ENCODE measurements at regions not wholly inside any gene's neighbourhood (a gene's known extent, or its start where the extent isn't known, plus 50 kb on each side); places are given as distances from the start of the nearest gene placed in this dataset.

- no peak for DNase-seq (ENCODE audit: low read depth, low spot score)
- no peaks in the 10 kb centered on the region for H3K9me3 ChIP-seq (ENCODE audit: control insufficient read depth, insufficient read depth, low read length)
- WGBS (ENCODE audit: insufficient coverage, insufficient read length): no CpG with 5 or more reads among the region's 1 CpG
These were observed 1203.3 kb upstream of the CELF2 start for GRCh38 chr10:9814285-9814864.

GRCh38 chr10:9819756-9820494 is 1197.7 kb upstream of the CELF2 start:
- Histone ChIP-seq H3K36me3 (ENCODE audit: control insufficient read depth, insufficient read depth, low read length) (no peaks in the 10 kb centered on the region), H3K4me1 (ENCODE audit: control insufficient read depth, insufficient read depth, low read length) (0 out of 2 replicates have a peak, but pooled peaks cover 2% of the 10 kb centered on the region), H3K9me3 (ENCODE audit: control insufficient read depth, insufficient read depth, low read length) (no peaks in the 10 kb centered on the region), H3K27ac (ENCODE audit: low read length) (no peak overlapping the region), H3K27me3 (ENCODE audit: control insufficient read depth, insufficient read depth, low read length) (no peaks in the 10 kb centered on the region), H3K4me3 (ENCODE audit: low read length) (no peak overlapping the region)
- DNase-seq (ENCODE audit: low read depth, low spot score): no peak
- WGBS (ENCODE audit: insufficient coverage, insufficient read length): no CpG with 5 or more reads among the region's 4 CpGs

More at GRCh38 chr10:9814285-9814864, 1203.3 kb upstream of the CELF2 start:
- H3K4me3 ChIP-seq (ENCODE audit: low read length): no peak overlapping the region
- no peaks in the 10 kb centered on the region for H3K27me3 ChIP-seq (ENCODE audit: control insufficient read depth, insufficient read depth, low read length)
- no peaks in the 10 kb centered on the region for H3K4me1 ChIP-seq (ENCODE audit: control insufficient read depth, insufficient read depth, low read length)
- H3K36me3 ChIP-seq (ENCODE audit: control insufficient read depth, insufficient read depth, low read length): no peaks in the 10 kb centered on the region
- H3K27ac ChIP-seq (ENCODE audit: low read length): no peak overlapping the region

GRCh38 chr10:9823268-9823930 is 1194.3 kb upstream of the CELF2 start:
- no peaks in the 10 kb centered on the region for H3K9me3 ChIP-seq (ENCODE audit: control insufficient read depth, insufficient read depth, low read length)
- H3K27ac ChIP-seq (ENCODE audit: low read length): no peak overlapping the region
- 100% methylated on average over 1 of the region's 1 CpG for WGBS (ENCODE audit: insufficient coverage, insufficient read length)
- H3K4me1 ChIP-seq (ENCODE audit: control insufficient read depth, insufficient read depth, low read length): peaks cover 2% of the 10 kb centered on the region; the same call in 1 of the 2 replicates
- H3K27me3 ChIP-seq (ENCODE audit: control insufficient read depth, insufficient read depth, low read length): no peaks in the 10 kb centered on the region
- H3K4me3 ChIP-seq (ENCODE audit: low read length): no peak overlapping the region
- no peak for DNase-seq (ENCODE audit: low read depth, low spot score)
- H3K36me3 ChIP-seq (ENCODE audit: control insufficient read depth, insufficient read depth, low read length): no peaks in the 10 kb centered on the region

GRCh38 chr10:9824631-9825071 is 1193.0 kb upstream of the CELF2 start:
- Histone ChIP-seq H3K9me3 (ENCODE audit: control insufficient read depth, insufficient read depth, low read length) (no peaks in the 10 kb centered on the region), H3K4me1 (ENCODE audit: control insufficient read depth, insufficient read depth, low read length) (peaks cover 2% of the 10 kb centered on the region; the same call in 1 of the 2 replicates), H3K27ac (ENCODE audit: low read length) (no peak overlapping the region), H3K27me3 (ENCODE audit: control insufficient read depth, insufficient read depth, low read length) (no peaks in the 10 kb centered on the region), H3K36me3 (ENCODE audit: control insufficient read depth, insufficient read depth, low read length) (no peaks in the 10 kb centered on the region), H3K4me3 (ENCODE audit: low read length) (no peak overlapping the region)
- no peak for DNase-seq (ENCODE audit: low read depth, low spot score)
- WGBS (ENCODE audit: insufficient coverage, insufficient read length): no CpG with 5 or more reads among the region's 5 CpGs

- peaks cover 2% of the 10 kb centered on the region; the same call in 1 of the 2 replicates for H3K4me1 ChIP-seq (ENCODE audit: control insufficient read depth, insufficient read depth, low read length)
- WGBS (ENCODE audit: insufficient coverage, insufficient read length): no CpG with 5 or more reads among the region's 8 CpGs
- no peaks in the 10 kb centered on the region for H3K27me3 ChIP-seq (ENCODE audit: control insufficient read depth, insufficient read depth, low read length)
- no peak overlapping the region for H3K27ac ChIP-seq (ENCODE audit: low read length)
- H3K36me3 ChIP-seq (ENCODE audit: control insufficient read depth, insufficient read depth, low read length): no peaks in the 10 kb centered on the region
- no peak for DNase-seq (ENCODE audit: low read depth, low spot score)
- H3K4me3 ChIP-seq (ENCODE audit: low read length): no peak overlapping the region
- no peaks in the 10 kb centered on the region for H3K9me3 ChIP-seq (ENCODE audit: control insufficient read depth, insufficient read depth, low read length)
These were observed 1192.1 kb upstream of the CELF2 start for GRCh38 chr10:9825491-9826018.

- 100% methylated on average over 1 of the region's 4 CpGs for WGBS (ENCODE audit: insufficient coverage, insufficient read length)
- Histone ChIP-seq H3K9me3 (ENCODE audit: control insufficient read depth, insufficient read depth, low read length) (no peaks in the 10 kb centered on the region), H3K27me3 (ENCODE audit: control insufficient read depth, insufficient read depth, low read length) (no peaks in the 10 kb centered on the region), H3K4me3 (ENCODE audit: low read length) (no peak overlapping the region), H3K27ac (ENCODE audit: low read length) (no peak overlapping the region), H3K36me3 (ENCODE audit: control insufficient read depth, insufficient read depth, low read length) (no peaks in the 10 kb centered on the region), H3K4me1 (ENCODE audit: control insufficient read depth, insufficient read depth, low read length) (peaks cover 2% of the 10 kb centered on the region; the same call in 1 of the 2 replicates)
- no peak for DNase-seq (ENCODE audit: low read depth, low spot score)
These were observed 1189.6 kb upstream of the CELF2 start for GRCh38 chr10:9828110-9828509.

- no peaks in the 10 kb centered on the region for H3K36me3 ChIP-seq (ENCODE audit: control insufficient read depth, insufficient read depth, low read length)
- no peaks in the 10 kb centered on the region for H3K9me3 ChIP-seq (ENCODE audit: control insufficient read depth, insufficient read depth, low read length)
- H3K27ac ChIP-seq (ENCODE audit: low read length): no peak overlapping the region
- H3K27me3 ChIP-seq (ENCODE audit: control insufficient read depth, insufficient read depth, low read length): no peaks in the 10 kb centered on the region
- no peak overlapping the region for H3K4me3 ChIP-seq (ENCODE audit: low read length)
- WGBS (ENCODE audit: insufficient coverage, insufficient read length): no CpG with 5 or more reads among the region's 3 CpGs
- no peaks in the 10 kb centered on the region for H3K4me1 ChIP-seq (ENCODE audit: control insufficient read depth, insufficient read depth, low read length)
- DNase-seq (ENCODE audit: low read depth, low spot score): no peak
These were observed 1183.7 kb upstream of the CELF2 start for GRCh38 chr10:9833942-9834341.

- DNase-seq (ENCODE audit: low read depth, low spot score): no peak
- H3K36me3 ChIP-seq (ENCODE audit: control insufficient read depth, insufficient read depth, low read length): no peaks in the 10 kb centered on the region
- no peaks in the 10 kb centered on the region for H3K27me3 ChIP-seq (ENCODE audit: control insufficient read depth, insufficient read depth, low read length)
- no peaks in the 10 kb centered on the region for H3K4me1 ChIP-seq (ENCODE audit: control insufficient read depth, insufficient read depth, low read length)
- H3K4me3 ChIP-seq (ENCODE audit: low read length): no peak overlapping the region
- H3K9me3 ChIP-seq (ENCODE audit: control insufficient read depth, insufficient read depth, low read length): no peaks in the 10 kb centered on the region
- no CpG with 5 or more reads among the region's 1 CpG for WGBS (ENCODE audit: insufficient coverage, insufficient read length)
- no peak overlapping the region for H3K27ac ChIP-seq (ENCODE audit: low read length)
These were observed 1183.2 kb upstream of the CELF2 start for GRCh38 chr10:9834434-9834833.

GRCh38 chr10:9845075-9845474 is 1172.6 kb upstream of the CELF2 start:
- H3K27ac ChIP-seq (ENCODE audit: low read length): no peak overlapping the region
- H3K27me3 ChIP-seq (ENCODE audit: control insufficient read depth, insufficient read depth, low read length): no peaks in the 10 kb centered on the region
- H3K9me3 ChIP-seq (ENCODE audit: control insufficient read depth, insufficient read depth, low read length): no peaks in the 10 kb centered on the region
- no peaks in the 10 kb centered on the region for H3K36me3 ChIP-seq (ENCODE audit: control insufficient read depth, insufficient read depth, low read length)
- no peak overlapping the region for H3K4me3 ChIP-seq (ENCODE audit: low read length)
- H3K4me1 ChIP-seq (ENCODE audit: control insufficient read depth, insufficient read depth, low read length): no peaks in the 10 kb centered on the region
- DNase-seq (ENCODE audit: low read depth, low spot score): no peak

- H3K27ac ChIP-seq (ENCODE audit: low read length): no peak overlapping the region
- no peak overlapping the region for H3K4me3 ChIP-seq (ENCODE audit: low read length)
- H3K27me3 ChIP-seq (ENCODE audit: control insufficient read depth, insufficient read depth, low read length): no peaks in the 10 kb centered on the region
- H3K4me1 ChIP-seq (ENCODE audit: control insufficient read depth, insufficient read depth, low read length): no peaks in the 10 kb centered on the region
- H3K9me3 ChIP-seq (ENCODE audit: control insufficient read depth, insufficient read depth, low read length): no peaks in the 10 kb centered on the region
- no peak for DNase-seq (ENCODE audit: low read depth, low spot score)
- no peaks in the 10 kb centered on the region for H3K36me3 ChIP-seq (ENCODE audit: control insufficient read depth, insufficient read depth, low read length)
These were observed 1169.4 kb upstream of the CELF2 start for GRCh38 chr10:9848278-9848677.

All from iPS DF 6.9 (cell line).